ENCODE measurements at regions not wholly inside any gene's neighbourhood (a gene's known extent, or its start where the extent isn't known, plus 50 kb on each side); places are given as distances from the start of the nearest gene placed in this dataset.

DNA sequence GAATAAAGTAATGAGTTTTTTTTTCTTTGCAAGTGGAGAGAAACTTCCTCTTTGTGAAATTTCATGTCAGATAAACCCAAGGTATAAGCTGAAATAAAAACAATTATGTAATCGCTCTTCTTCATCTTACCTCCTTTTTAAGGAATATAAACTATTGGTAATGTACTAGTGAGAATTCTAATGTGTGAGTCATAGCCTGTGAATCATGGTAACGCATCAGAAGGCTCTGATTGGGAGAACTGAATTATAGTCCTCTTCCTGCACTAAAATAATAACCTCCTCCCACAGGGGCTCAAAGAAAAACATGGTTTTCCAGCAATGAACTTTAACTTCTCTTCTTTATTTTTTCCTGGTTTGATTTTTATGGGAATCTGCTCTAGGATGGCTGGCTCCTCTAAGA is 57.1 kb upstream of the COX20 start (continued):
- TF ChIP-seq SMAD4 (CRISPR knock-in tag; conservative IDR thresholded peaks at IDR 0.05) (no peak), SRF (CRISPR knock-in tag; IDR thresholded peaks at IDR 0.05) (no peak), NELFE (IDR thresholded peaks at IDR 0.05; ENCODE audit: insufficient read depth, insufficient read length) (no peak), ZNF282 (CRISPR knock-in tag; IDR thresholded peaks at IDR 0.05) (no peak)

DNA sequence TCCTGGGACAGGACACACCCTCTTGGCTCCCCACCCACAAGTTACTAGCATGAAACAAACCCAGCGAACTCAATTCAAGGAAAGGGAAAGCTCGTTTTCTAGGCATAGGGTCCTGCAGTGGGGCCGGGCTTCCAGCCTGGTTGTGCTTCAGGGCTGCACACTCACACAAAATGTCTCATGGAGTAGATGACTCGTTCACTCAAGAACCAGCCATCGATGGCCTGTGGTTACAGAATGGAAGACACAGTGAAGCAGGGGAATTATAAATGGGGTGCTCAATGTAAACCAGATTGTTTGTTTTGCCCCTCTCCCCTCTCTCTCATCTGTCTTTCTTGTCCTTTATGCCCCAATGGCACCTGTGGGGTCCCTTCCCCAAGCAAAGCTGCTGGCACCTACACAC is 56.0 kb upstream of the COX20 start:
- Histone ChIP-seq H3K27me3 (ENCODE audit: control insufficient read depth in 2 of 2, insufficient read depth in 2 of 2, low read length in 2 of 2) (peaks cover 50 to 68% of the 10 kb centered on the region in 2 experiments), H3K9me3 (replicated peaks; ENCODE audit: control insufficient read depth, insufficient read depth, low read depth, low read length) (no peaks in the 10 kb centered on the region), H3K79me2 (ENCODE audit: control insufficient read depth, insufficient read depth, low read length) (no peaks in the 10 kb centered on the region), H2AFZ (ENCODE audit: low read depth, low read length) (no peak overlapping the region), H4K20me1 (replicated peaks; ENCODE audit: control insufficient read depth, insufficient read depth, low read length) (no peaks in the 10 kb centered on the region), H3K4me3 (no peak overlapping the region), H3K4me2 (ENCODE audit: insufficient read depth, low read length) (no peak overlapping the region), H3K9me1 (ENCODE audit: control insufficient read depth, insufficient read depth, low read length) (no peaks in the 10 kb centered on the region), H3K4me1 (replicated peaks in 1 of 2; ENCODE audit: control insufficient read depth in 2 of 2, insufficient read depth in 2 of 2, low read length in 2 of 2) (0 out of 5 replicates have a peak, but pooled peaks cover 0 to 3% of the 10 kb centered on the region in 2 experiments), H3K36me3 (ENCODE audit: control insufficient read depth, insufficient read depth, low read length) (no peaks in the 10 kb centered on the region), H3K9ac (ENCODE audit: insufficient read depth in 1 of 2, low read depth in 2 of 2, low read length in 2 of 2) (no peak overlapping the region), H3K27ac (ENCODE audit: extremely low read depth, low read depth, low read length) (no peak overlapping the region)
- ChIA-PET CTCF (ENCODE audit: low intra/inter-chr PET ratio) (interaction anchor here (0.6 kb wide), 1 partner anchor 18 kb away, joined by 3 read pairs; no protein-coding TSS in a partner anchor), POLR2A (interaction anchor here (0.9 to 1.6 kb wide), 2 partner anchors 11 to 29 kb away, joined by 3 to 6 read pairs; no protein-coding TSS in a partner anchor)
- FAIRE-seq (no peak), DNase-seq (ENCODE audit: extremely low read depth in 1 of 4, low spot score in 3 of 4) (no peak), ATAC-seq (no peak)
- 3% methylated on average over 5 of the region's 5 CpGs for WGBS (ENCODE audit: insufficient coverage, low coverage, missing lambda C conversion rate)
- BruUV-seq (replicated peaks) = no TSS peak
- intact Hi-C loops (cut with micrococcal nuclease) = no loop called here
- in situ Hi-C loops (cut with MboI) = no loop called here
- TF ChIP-seq, protein P1, sequence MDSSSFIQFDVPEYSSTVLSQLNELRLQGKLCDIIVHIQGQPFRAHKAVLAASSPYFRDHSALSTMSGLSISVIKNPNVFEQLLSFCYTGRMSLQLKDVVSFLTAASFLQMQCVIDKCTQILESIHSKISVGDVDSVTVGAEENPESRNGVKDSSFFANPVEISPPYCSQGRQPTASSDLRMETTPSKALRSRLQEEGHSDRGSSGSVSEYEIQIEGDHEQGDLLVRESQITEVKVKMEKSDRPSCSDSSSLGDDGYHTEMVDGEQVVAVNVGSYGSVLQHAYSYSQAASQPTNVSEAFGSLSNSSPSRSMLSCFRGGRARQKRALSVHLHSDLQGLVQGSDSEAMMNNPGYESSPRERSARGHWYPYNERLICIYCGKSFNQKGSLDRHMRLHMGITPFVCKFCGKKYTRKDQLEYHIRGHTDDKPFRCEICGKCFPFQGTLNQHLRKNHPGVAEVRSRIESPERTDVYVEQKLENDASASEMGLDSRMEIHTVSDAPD (CRISPR knock-in tag; IDR thresholded peaks at IDR 0.05) = no peak
- TF ChIP-seq, protein P2, sequence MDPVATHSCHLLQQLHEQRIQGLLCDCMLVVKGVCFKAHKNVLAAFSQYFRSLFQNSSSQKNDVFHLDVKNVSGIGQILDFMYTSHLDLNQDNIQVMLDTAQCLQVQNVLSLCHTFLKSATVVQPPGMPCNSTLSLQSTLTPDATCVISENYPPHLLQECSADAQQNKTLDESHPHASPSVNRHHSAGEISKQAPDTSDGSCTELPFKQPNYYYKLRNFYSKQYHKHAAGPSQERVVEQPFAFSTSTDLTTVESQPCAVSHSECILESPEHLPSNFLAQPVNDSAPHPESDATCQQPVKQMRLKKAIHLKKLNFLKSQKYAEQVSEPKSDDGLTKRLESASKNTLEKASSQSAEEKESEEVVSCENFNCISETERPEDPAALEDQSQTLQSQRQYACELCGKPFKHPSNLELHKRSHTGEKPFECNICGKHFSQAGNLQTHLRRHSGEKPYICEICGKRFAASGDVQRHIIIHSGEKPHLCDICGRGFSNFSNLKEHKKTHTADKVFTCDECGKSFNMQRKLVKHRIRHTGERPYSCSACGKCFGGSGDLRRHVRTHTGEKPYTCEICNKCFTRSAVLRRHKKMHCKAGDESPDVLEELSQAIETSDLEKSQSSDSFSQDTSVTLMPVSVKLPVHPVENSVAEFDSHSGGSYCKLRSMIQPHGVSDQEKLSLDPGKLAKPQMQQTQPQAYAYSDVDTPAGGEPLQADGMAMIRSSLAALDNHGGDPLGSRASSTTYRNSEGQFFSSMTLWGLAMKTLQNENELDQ (CRISPR knock-in tag; IDR thresholded peaks at IDR 0.05; ENCODE audit: borderline replicate concordance) = no peak
- TF ChIP-seq ZNF274 (IDR thresholded peaks at IDR 0.05; ENCODE audit: borderline replicate concordance, low read depth, low read length) (no peak), NCOA1 (IDR thresholded peaks at IDR 0.05; ENCODE audit: low read depth) (no peak), ZNF212 (CRISPR knock-in tag; IDR thresholded peaks at IDR 0.05) (no peak), STAT5A (IDR thresholded peaks at IDR 0.05; ENCODE audit: borderline replicate concordance, low read length) (no peak), CCNT2 (IDR thresholded peaks at IDR 0.05; ENCODE audit: borderline replicate concordance, extremely low read depth, insufficient read length, low read depth, low read length) (no peak), FOXA1 (IDR thresholded peaks at IDR 0.05; ENCODE audit: borderline replicate concordance) (no peak), RBM17 (IDR thresholded peaks at IDR 0.05; ENCODE audit: borderline replicate concordance, low read depth, low read length) (no peak), ZEB2 (IDR thresholded peaks at IDR 0.05) (no peak), CXXC5 (CRISPR knock-in tag; IDR thresholded peaks at IDR 0.05) (no peak), RHOXF2B (CRISPR knock-in tag; conservative IDR thresholded peaks at IDR 0.05) (no peak), MEIS2 (IDR thresholded peaks at IDR 0.05; ENCODE audit: partially characterized antibody) (no peak), TOE1 (IDR thresholded peaks at IDR 0.05; ENCODE audit: borderline replicate concordance) (no peak), TOE1 (CRISPR knock-in tag; IDR thresholded peaks at IDR 0.05; ENCODE audit: borderline replicate concordance, low read depth) (no peak)

Measured in K562 (cell line).